ENCODE measurements at regions not wholly inside any gene's neighbourhood (a gene's known extent, or its start where the extent isn't known, plus 50 kb on each side); places are given as distances from the start of the nearest gene placed in this dataset.

DNA sequence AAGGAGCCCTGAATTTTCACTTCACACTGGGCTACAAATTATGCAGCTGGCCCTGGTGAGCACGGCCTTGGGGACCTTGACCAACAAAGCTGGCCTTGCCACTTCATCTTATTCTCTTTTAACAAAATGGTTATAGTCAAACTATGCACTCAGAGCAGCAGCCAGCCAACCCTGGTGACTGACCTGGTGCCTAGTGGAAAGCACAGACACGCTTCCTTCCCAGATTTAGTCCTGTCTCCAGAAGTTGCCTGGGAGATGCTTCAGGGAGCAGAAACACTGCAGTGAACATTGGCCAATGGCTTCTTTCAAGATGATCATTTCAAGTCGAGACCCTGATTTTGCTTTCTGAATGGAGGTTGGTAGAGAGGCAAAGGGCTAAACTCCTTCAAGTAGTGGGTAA is 249.3 kb downstream of the SIPA1L2 start:
- Histone ChIP-seq H3K27ac (ENCODE audit: low read depth, low read length) (no peak overlapping the region), H3K9ac (replicated peaks in 1 of 4; ENCODE audit: extremely low read depth in 1 of 4, low read depth in 3 of 4, low read length in 3 of 4) (no peak overlapping the region), H4K91ac (replicated peaks; ENCODE audit: insufficient read length, low read length) (no peak overlapping the region), H3K79me1 (ENCODE audit: low read depth, low read length) (no peaks in the 10 kb centered on the region), H3K14ac (ENCODE audit: insufficient read length) (no peak overlapping the region), H4K8ac (ENCODE audit: extremely low read depth, insufficient read depth, low read length) (no peak overlapping the region), H3K23me2 (ENCODE audit: low read depth, low read length) (no peaks in the 10 kb centered on the region), H3K4me1 (replicated peaks in 1 of 4; ENCODE audit: control insufficient read depth in 3 of 4, insufficient read depth in 4 of 4, low read length in 3 of 4) (peaks cover 0 to 2% (median 0%) of the 10 kb centered on the region in 4 experiments; a peak in 1 of 7 replicates), H3K9me3 (ENCODE audit: insufficient read depth in 2 of 2, low read depth in 1 of 2, low read length in 1 of 2) (no peaks in the 10 kb centered on the region), H2BK15ac (ENCODE audit: low read length) (no peak overlapping the region), H3K36me3 (ENCODE audit: control insufficient read depth in 2 of 4, insufficient read depth in 4 of 4, low read length in 3 of 4) (no peaks in the 10 kb centered on the region), H3K4ac (replicated peaks; ENCODE audit: insufficient read length, low read depth, low read length) (no peak overlapping the region), H2AK5ac (ENCODE audit: low read depth, low read length) (no peak overlapping the region), H4K20me1 (replicated peaks in 1 of 2; ENCODE audit: control insufficient read depth in 1 of 2, insufficient read depth in 2 of 2, low read length in 2 of 2) (no peaks in the 10 kb centered on the region), H4K5ac (ENCODE audit: insufficient read length, low read depth, low read length) (no peak overlapping the region), H2AFZ (ENCODE audit: low read length) (no peak overlapping the region), H3K79me2 (ENCODE audit: control insufficient read depth in 1 of 2, insufficient read depth in 2 of 2, low read length in 2 of 2) (no peaks in the 10 kb centered on the region), H3K56ac (replicated peaks; ENCODE audit: insufficient read length, low read depth, low read length) (no peak overlapping the region), H2BK120ac (replicated peaks; ENCODE audit: low read depth, low read length) (no peak overlapping the region), H3K27me3 (replicated peaks in 1 of 4; ENCODE audit: control insufficient read depth in 3 of 4, extremely low read depth in 1 of 4, insufficient read depth in 3 of 4, low read length in 3 of 4) (peaks cover 0 to 2% (median 0%) of the 10 kb centered on the region in 4 experiments; a peak in 1 of 7 replicates), H3K4me3 (ENCODE audit: extremely low read depth in 1 of 4, insufficient read depth in 2 of 4, low read depth in 3 of 4, low read length in 4 of 4) (no peak overlapping the region), H3K23ac (ENCODE audit: insufficient read length) (no peak overlapping the region), H3K4me2 (ENCODE audit: insufficient read depth in 1 of 2, low read depth in 2 of 2, low read length in 2 of 2) (no peak overlapping the region), H2BK5ac (ENCODE audit: low read depth, low read length) (no peak overlapping the region), H3K18ac (ENCODE audit: extremely low read depth, low read length) (no peak overlapping the region), H2BK20ac (ENCODE audit: low read length) (no peak overlapping the region), H2BK12ac (ENCODE audit: low read depth, low read length) (no peak overlapping the region)
- FAIRE-seq (no peak), DNase-seq (ENCODE audit: low read depth in 1 of 2, low spot score in 2 of 2) (no peak)
- CTCF ChIA-PET (ENCODE audit: partially characterized antibody) = interaction anchor here (1.0 to 1.4 kb wide), 3 partner anchors 13 to 515 kb away, joined by 3 read pairs; no protein-coding TSS in a partner anchor
- POLR2A ChIA-PET (ENCODE audit: partially characterized antibody) = no interaction called here
- no peak for TF ChIP-seq SP4 (IDR thresholded peaks at IDR 0.05; ENCODE audit: low read length)
- TF ChIP-seq HDAC6 (IDR thresholded peaks at IDR 0.05; ENCODE audit: low read depth, low read length) = no peak
- TF ChIP-seq, protein P1, sequence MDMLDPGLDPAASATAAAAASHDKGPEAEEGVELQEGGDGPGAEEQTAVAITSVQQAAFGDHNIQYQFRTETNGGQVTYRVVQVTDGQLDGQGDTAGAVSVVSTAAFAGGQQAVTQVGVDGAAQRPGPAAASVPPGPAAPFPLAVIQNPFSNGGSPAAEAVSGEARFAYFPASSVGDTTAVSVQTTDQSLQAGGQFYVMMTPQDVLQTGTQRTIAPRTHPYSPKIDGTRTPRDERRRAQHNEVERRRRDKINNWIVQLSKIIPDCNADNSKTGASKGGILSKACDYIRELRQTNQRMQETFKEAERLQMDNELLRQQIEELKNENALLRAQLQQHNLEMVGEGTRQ (IDR thresholded peaks at IDR 0.05; ENCODE audit: low read length) = no peak
- no peak for TF ChIP-seq CTBP2 (IDR thresholded peaks at IDR 0.05; ENCODE audit: borderline replicate concordance, insufficient read depth, insufficient read length, low read length)
- no peak for TF ChIP-seq SP2 (IDR thresholded peaks at IDR 0.05; ENCODE audit: low read length)
- TF ChIP-seq SIRT6 (IDR thresholded peaks at IDR 0.05; ENCODE audit: low read length) = no peak
- TF ChIP-seq, protein P2, sequence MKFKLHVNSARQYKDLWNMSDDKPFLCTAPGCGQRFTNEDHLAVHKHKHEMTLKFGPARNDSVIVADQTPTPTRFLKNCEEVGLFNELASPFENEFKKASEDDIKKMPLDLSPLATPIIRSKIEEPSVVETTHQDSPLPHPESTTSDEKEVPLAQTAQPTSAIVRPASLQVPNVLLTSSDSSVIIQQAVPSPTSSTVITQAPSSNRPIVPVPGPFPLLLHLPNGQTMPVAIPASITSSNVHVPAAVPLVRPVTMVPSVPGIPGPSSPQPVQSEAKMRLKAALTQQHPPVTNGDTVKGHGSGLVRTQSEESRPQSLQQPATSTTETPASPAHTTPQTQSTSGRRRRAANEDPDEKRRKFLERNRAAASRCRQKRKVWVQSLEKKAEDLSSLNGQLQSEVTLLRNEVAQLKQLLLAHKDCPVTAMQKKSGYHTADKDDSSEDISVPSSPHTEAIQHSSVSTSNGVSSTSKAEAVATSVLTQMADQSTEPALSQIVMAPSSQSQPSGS (IDR thresholded peaks at IDR 0.05; ENCODE audit: low read length) = no peak
- no peak for TF ChIP-seq BCL11A (IDR thresholded peaks at IDR 0.05; ENCODE audit: low read depth in 2 of 2, low read length in 2 of 2)
- TF ChIP-seq TCF12 (IDR thresholded peaks at IDR 0.05; ENCODE audit: low read depth, low read length) = no peak
- no peak for TF ChIP-seq ZNF274 (IDR thresholded peaks at IDR 0.05; ENCODE audit: borderline replicate concordance, extremely low read depth, low read length)
- TF ChIP-seq EP300 (IDR thresholded peaks at IDR 0.05; ENCODE audit: borderline replicate concordance in 1 of 2, low read depth in 2 of 2, low read length in 2 of 2) = no peak
- no peak for TF ChIP-seq SP1 (IDR thresholded peaks at IDR 0.05; ENCODE audit: low read depth, low read length)
- 85% methylated on average over 3 of the region's 3 CpGs; no CpG with 5 or more reads in 1 of the 2 experiments for WGBS, 2 experiments (ENCODE audit: extremely low coverage in 1 of 2, insufficient coverage in 1 of 2, insufficient read length in 1 of 2, insufficient replicate concordance in 2 of 2, low coverage in 1 of 2, low lambda C conversion rate in 2 of 2, missing lambda C conversion rate in 1 of 2)

All from H1 (cell line).